Mucosa of rectum (tissue), 2 donors: ENCODE measurements at regions not wholly inside any gene's neighbourhood (a gene's known extent, or its start where the extent isn't known, plus 50 kb on each side); places are given as distances from the start of the nearest gene placed in this dataset.

ENCODE experiments used
- H3K27ac ChIP-seq, 2 donors: one replicate each; pipeline ENCODE4 v1.7.0; 2013; ENCODE audit warnings: inconsistent platforms in 2 of 2, low read depth in 2 of 2, low read length in 2 of 2
- H3K27me3 ChIP-seq, 2 donors: one replicate each; pipeline ENCODE4 v1.7.0; 2013; ENCODE audit warnings: low read length in 2 of 2; ENCODE audit not compliant: control insufficient read depth in 2 of 2, insufficient read depth in 2 of 2
- H3K36me3 ChIP-seq, 2 donors: one replicate each; pipeline ENCODE4 v1.7.0; 2013; ENCODE audit warnings: low read length in 2 of 2; ENCODE audit not compliant: control insufficient read depth in 2 of 2, insufficient read depth in 2 of 2
- H3K4me1 ChIP-seq, 2 donors: one replicate each; pipeline ENCODE4 v1.7.0; 2013; ENCODE audit warnings: low read length in 2 of 2, mild to moderate bottlenecking in 1 of 2; ENCODE audit not compliant: control insufficient read depth in 2 of 2, insufficient read depth in 2 of 2
- H3K4me3 ChIP-seq, 2 donors: one replicate each; pipeline ENCODE4 v1.7.0; 2013; ENCODE audit warnings: low read length in 2 of 2
- H3K9ac ChIP-seq, 2 donors: one replicate each; pipeline ENCODE4 v1.7.0; 2013; ENCODE audit warnings: low read length in 2 of 2, low read depth in 1 of 2, mild to moderate bottlenecking in 1 of 2
- H3K9me3 ChIP-seq, 2 donors: one replicate each; pipeline ENCODE4 v1.7.0; 2013; ENCODE audit warnings: low read length in 2 of 2; ENCODE audit not compliant: control insufficient read depth in 2 of 2
- donor health status: healthy.
- donor health status: Normal muscosa, but diverticular disease.

DNA sequence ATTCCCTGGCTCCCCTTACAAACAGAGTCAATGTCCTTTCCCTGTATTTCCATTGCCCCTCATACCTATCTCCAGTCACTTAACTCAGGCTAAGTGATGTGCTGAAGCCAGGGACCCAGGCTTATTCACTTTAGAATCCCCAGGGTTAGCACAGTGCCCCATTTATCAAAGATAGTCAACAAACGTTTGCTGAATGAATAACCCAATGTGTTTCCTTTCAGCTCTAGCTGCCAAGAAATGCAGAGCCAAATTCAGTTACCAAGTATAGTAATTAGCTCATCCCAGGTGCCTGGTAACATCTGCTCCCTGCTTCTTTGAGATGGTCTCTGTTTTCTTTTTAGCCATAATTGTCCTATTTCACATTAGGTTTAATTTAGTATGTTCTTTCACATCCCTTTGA lies 189.5 kb downstream of the PHLDA1 start:
- H3K9me3 ChIP-seq, result no peaks in the 10 kb centered on the region
- no peaks in the 10 kb centered on the region for H3K4me1 ChIP-seq
- H3K36me3 ChIP-seq, result no peaks in the 10 kb centered on the region
- no peak overlapping the region for H3K9ac ChIP-seq
- H3K27ac ChIP-seq, result no peak overlapping the region
- H3K4me3 ChIP-seq, result no peak overlapping the region
- no peaks in the 10 kb centered on the region for H3K27me3 ChIP-seq

DNA sequence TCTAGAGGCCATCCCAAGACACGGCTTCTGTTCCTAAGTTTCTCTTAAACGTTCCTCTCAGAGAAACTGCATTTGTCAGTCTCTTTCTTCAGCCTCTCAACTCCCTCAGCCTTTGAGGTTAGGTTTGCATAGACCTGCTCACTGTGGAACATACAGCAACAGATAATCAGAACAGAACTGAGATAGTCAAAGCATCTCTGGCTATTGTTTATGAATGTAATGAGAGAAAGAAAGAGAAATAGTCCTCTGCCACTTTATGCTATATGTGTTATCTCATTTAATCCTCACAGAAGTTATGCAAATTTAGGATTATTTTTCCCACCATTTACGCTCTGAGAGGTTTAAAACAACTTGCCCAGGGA lies 190.6 kb downstream of the PHLDA1 start:
- H3K9me3 ChIP-seq, result no peaks in the 10 kb centered on the region
- H3K27ac ChIP-seq, result no peak overlapping the region
- H3K9ac ChIP-seq, result no peak overlapping the region
- no peak overlapping the region for H3K4me3 ChIP-seq
- no peaks in the 10 kb centered on the region for H3K36me3 ChIP-seq
- H3K27me3 ChIP-seq, result no peaks in the 10 kb centered on the region
- no peaks in the 10 kb centered on the region for H3K4me1 ChIP-seq

DNA sequence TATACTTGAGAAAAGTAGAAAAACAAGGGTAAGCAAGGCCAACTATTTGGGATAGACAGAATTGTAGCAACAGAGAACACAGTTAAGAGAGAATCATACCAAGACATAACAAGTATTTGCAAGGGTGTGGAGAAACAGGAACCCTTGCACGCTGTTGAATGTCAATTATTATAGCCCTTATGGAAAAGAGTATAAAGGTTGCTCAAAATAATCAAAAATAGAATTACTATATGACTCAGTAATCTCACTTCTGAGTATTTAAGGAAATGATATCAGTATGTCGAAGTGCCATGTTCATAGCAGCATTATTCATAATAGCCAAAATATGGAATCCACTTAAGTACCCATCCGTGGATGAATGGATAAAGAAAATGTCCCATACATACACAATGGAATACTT lies 193.3 kb downstream of the PHLDA1 start:
- Histone ChIP-seq H3K4me3 (no peak overlapping the region), H3K9ac (no peak overlapping the region), H3K9me3 (no peaks in the 10 kb centered on the region), H3K4me1 (no peaks in the 10 kb centered on the region), H3K27me3 (no peaks in the 10 kb centered on the region), H3K36me3 (no peaks in the 10 kb centered on the region), H3K27ac (no peak overlapping the region)

DNA sequence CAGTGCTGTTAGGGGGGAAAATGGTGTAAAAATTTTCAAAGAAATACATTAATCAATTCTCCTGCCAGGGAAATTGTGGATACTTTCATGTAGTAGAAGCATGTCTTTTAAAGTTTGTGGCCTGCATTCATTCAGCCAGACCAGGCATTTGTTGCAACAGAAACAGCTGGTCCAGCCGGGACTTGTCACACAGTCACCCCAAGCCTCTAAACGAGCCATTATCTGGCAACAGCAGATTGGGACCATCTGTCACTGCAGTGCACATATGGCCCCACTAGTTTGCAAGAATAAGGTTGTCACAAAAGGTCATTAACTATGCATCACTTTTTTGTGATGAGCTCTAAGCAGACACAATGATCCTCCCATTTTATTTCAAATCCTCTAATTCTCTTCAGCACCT lies 193.9 kb downstream of the PHLDA1 start:
- no peak overlapping the region for H3K27ac ChIP-seq
- no peaks in the 10 kb centered on the region for H3K36me3 ChIP-seq
- H3K9ac ChIP-seq, result no peak overlapping the region
- no peak overlapping the region for H3K4me3 ChIP-seq
- H3K4me1 ChIP-seq, result no peaks in the 10 kb centered on the region
- no peaks in the 10 kb centered on the region for H3K9me3 ChIP-seq
- no peaks in the 10 kb centered on the region for H3K27me3 ChIP-seq

DNA sequence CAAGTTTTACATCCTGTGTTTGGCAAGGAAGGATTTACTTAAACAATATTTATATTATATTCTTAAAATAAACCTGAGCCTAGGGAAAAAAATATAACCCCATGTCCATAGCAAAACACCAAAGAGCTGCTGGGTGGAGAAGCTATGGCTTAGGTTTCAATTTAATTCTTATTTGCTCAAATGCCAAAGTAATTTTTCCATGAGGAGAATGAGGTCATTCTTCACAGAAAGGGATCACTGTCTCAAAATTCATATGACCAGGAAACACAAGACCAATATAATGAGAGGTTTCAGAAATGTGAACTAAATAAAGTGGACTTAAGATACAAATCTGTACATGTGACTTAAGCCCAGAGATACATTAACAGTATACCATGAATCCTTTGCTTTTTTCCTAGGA lies 195.0 kb downstream of the PHLDA1 start:
- Histone ChIP-seq H3K4me1 (no peaks in the 10 kb centered on the region), H3K9ac (no peak overlapping the region), H3K9me3 (no peaks in the 10 kb centered on the region), H3K27me3 (no peaks in the 10 kb centered on the region), H3K4me3 (no peak overlapping the region), H3K36me3 (no peaks in the 10 kb centered on the region), H3K27ac (no peak overlapping the region)

DNA sequence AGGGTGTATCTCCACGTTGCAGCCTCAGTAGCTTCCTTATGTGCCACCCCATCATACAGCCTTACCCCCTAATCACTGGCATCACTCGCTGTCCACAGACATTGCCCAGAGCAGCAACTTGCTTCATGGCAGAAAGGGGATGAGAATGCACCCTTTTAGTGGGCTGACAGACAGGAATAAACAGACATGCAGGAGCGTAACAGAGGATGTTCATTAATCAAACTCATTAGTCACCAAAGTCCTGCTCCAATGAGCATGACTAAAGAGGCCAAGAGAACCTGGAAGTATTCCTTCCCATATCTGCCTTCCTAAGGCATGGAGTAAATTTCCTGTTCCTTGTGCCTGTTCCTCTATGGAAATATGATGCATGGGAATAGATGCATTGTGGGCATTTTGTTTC lies 197.0 kb downstream of the PHLDA1 start:
- no peak overlapping the region for H3K4me3 ChIP-seq
- H3K4me1 ChIP-seq, result no peaks in the 10 kb centered on the region
- no peak overlapping the region for H3K27ac ChIP-seq
- H3K9me3 ChIP-seq, result no peaks in the 10 kb centered on the region
- H3K9ac ChIP-seq, result no peak overlapping the region
- H3K36me3 ChIP-seq, result no peaks in the 10 kb centered on the region
- no peaks in the 10 kb centered on the region for H3K27me3 ChIP-seq

DNA sequence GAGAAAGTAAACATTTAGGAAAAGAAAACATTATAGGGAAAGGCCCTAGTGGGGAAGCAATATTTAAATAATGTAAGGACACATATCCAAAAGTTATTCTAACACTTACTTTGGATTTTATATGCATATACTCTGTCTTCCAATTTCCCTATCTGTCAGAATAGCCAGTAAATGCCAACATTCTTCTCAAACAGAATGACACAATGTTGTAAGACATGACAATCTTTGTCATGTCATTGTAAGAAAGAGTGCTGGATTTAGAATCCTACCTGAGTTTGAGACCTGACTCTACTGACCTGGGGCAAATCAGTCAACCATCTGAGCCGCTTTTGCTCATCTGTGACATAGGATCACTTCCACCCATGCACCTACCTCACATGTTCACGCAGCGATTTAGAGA lies 198.3 kb downstream of the PHLDA1 start:
- Histone ChIP-seq H3K27me3 (no peaks in the 10 kb centered on the region), H3K27ac (no peak overlapping the region), H3K9ac (no peak overlapping the region), H3K36me3 (no peaks in the 10 kb centered on the region), H3K4me1 (no peaks in the 10 kb centered on the region), H3K9me3 (no peaks in the 10 kb centered on the region), H3K4me3 (no peak overlapping the region)

DNA sequence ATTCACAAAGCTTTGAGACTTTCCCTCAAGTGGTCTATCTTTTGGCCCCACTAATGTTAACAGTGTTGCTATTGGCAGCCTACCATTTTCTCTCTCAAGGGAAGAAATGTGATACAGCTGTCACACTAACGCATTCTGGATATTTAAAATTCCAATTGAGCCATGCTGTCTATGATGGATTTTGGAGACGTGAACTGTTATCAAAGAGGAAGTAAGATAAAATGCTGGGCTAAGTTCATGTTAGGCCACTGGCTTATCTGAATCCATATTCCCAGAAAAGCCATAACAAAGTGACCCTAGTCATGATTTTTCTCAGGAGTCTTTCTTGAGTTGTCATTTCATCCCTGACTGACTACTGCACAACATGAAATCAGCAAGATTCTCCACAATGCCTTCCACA lies 200.2 kb downstream of the PHLDA1 start:
- Histone ChIP-seq H3K36me3 (no peaks in the 10 kb centered on the region), H3K27ac (no peak overlapping the region), H3K27me3 (no peaks in the 10 kb centered on the region), H3K9me3 (no peaks in the 10 kb centered on the region), H3K4me3 (no peak overlapping the region), H3K9ac (no peak overlapping the region), H3K4me1 (no peaks in the 10 kb centered on the region)

DNA sequence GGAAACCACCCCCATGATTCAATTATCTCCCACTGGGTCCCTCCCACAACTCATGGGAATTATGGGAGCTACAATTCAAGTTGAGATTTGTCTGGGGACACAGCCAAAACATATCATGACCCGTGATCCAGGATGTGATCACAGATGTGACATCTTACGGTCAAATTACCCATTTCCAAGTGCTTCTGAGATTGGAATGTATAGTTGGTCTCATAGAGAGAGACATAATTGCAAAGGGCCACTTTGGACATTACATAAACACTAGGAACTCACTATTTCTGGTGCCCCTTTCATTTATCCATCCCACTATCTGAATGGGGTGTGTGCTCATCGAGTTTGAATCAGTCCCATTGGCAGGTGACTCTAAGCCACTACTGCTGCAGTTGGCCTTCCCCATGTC lies 204.5 kb downstream of the PHLDA1 start:
- Histone ChIP-seq H3K4me1 (no peaks in the 10 kb centered on the region), H3K27me3 (no peaks in the 10 kb centered on the region), H3K4me3 (no peak overlapping the region), H3K36me3 (no peaks in the 10 kb centered on the region), H3K9ac (no peak overlapping the region), H3K9me3 (no peaks in the 10 kb centered on the region), H3K27ac (no peak overlapping the region)

DNA sequence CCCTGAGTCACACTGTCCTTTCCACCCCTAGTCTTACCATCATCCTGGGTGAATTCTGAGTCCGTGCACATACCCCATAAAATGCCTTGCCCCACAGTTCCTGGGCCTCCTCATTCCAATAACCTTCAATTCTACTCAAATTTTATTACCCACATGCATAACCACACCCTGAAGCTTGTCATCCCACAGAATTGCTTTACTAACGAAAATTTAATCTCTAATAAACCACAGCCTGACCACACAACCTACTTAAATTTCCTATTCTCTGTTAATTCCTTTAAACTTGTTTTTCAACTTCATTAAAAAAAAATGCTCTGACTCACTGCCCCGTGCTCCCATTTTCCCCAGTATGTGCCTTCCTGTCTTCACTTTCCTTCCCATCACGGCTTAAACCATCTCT lies 205.9 kb downstream of the PHLDA1 start:
- H3K4me3 ChIP-seq, result no peak overlapping the region
- no peaks in the 10 kb centered on the region for H3K27me3 ChIP-seq
- H3K4me1 ChIP-seq, result no peaks in the 10 kb centered on the region
- no peaks in the 10 kb centered on the region for H3K36me3 ChIP-seq
- no peaks in the 10 kb centered on the region for H3K9me3 ChIP-seq
- H3K9ac ChIP-seq, result no peak overlapping the region
- H3K27ac ChIP-seq, result no peak overlapping the region

DNA sequence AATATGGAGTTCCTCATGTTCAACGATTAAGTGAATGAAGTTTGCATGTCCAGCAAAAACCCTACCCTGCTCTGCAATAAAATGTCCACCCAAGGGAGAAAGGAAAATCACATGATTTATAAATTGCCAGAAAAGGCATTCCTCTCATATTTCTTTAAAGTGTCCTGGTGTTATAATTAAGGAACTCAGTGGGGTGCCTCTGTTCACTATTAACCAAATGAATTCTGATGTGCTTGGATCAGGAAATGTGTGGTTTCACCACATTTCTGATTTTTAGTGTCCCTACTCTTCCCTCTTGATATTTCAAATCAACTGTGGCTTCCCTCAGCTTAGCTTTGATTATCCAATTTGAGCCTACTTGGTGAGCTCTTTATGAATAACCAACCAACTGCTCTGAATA lies 208.1 kb downstream of the PHLDA1 start:
- Histone ChIP-seq H3K9me3 (no peaks in the 10 kb centered on the region), H3K4me1 (no peaks in the 10 kb centered on the region), H3K9ac (no peak overlapping the region), H3K27ac (no peak overlapping the region), H3K27me3 (no peaks in the 10 kb centered on the region), H3K4me3 (no peak overlapping the region), H3K36me3 (no peaks in the 10 kb centered on the region)
